ENCODE measurements at regions not wholly inside any gene's neighbourhood (a gene's known extent, or its start where the extent isn't known, plus 50 kb on each side); places are given as distances from the start of the nearest gene placed in this dataset.

GRCh38 chr5:68746220-68746619, 347.6 kb upstream of the SLC30A5 start:
- no peak for ATAC-seq

GRCh38 chr5:68746643-68747420, 347.0 kb upstream of the SLC30A5 start:
- TF ChIP-seq PPARA (CRISPR knock-in tag; IDR thresholded peaks at IDR 0.05; ENCODE audit: borderline replicate concordance) (no peak), ZC3H10 (CRISPR knock-in tag; IDR thresholded peaks at IDR 0.05) (no peak), ZNF8 (CRISPR knock-in tag; IDR thresholded peaks at IDR 0.05) (no peak), GLIS3 (CRISPR knock-in tag; IDR thresholded peaks at IDR 0.05) (no peak), ZNF565 (CRISPR knock-in tag; conservative IDR thresholded peaks at IDR 0.05; ENCODE audit: low read depth) (no peak), TOX (CRISPR knock-in tag; IDR thresholded peaks at IDR 0.05; ENCODE audit: borderline replicate concordance) (no peak), SNAI2 (CRISPR knock-in tag; IDR thresholded peaks at IDR 0.05) (no peak), BACH2 (CRISPR knock-in tag; IDR thresholded peaks at IDR 0.05; ENCODE audit: borderline replicate concordance) (no peak), ARNTL (CRISPR knock-in tag; IDR thresholded peaks at IDR 0.05; ENCODE audit: borderline replicate concordance, low read depth) (no peak), TSHZ2 (CRISPR knock-in tag; IDR thresholded peaks at IDR 0.05) (no peak), ZFP3 (CRISPR knock-in tag; IDR thresholded peaks at IDR 0.05) (no peak), CSRNP3 (CRISPR knock-in tag; IDR thresholded peaks at IDR 0.05) (no peak), PATZ1 (CRISPR knock-in tag; IDR thresholded peaks at IDR 0.05; ENCODE audit: borderline replicate concordance) (no peak), ZFP30 (CRISPR knock-in tag; IDR thresholded peaks at IDR 0.05) (no peak), ZNF70 (CRISPR knock-in tag; IDR thresholded peaks at IDR 0.05) (no peak), POU6F1 (CRISPR knock-in tag; IDR thresholded peaks at IDR 0.05; ENCODE audit: borderline replicate concordance, low read depth) (no peak), ESRRG (CRISPR knock-in tag; IDR thresholded peaks at IDR 0.05) (no peak), TCF4 (CRISPR knock-in tag; IDR thresholded peaks at IDR 0.05; ENCODE audit: borderline replicate concordance) (no peak)
- ATAC-seq: no peak

More at GRCh38 chr5:68746220-68746619, 347.6 kb upstream of the SLC30A5 start:
- TF ChIP-seq CSDC2 (CRISPR knock-in tag; IDR thresholded peaks at IDR 0.05) (no peak), POU6F1 (CRISPR knock-in tag; IDR thresholded peaks at IDR 0.05; ENCODE audit: borderline replicate concordance, low read depth) (no peak), GLIS3 (CRISPR knock-in tag; IDR thresholded peaks at IDR 0.05) (no peak), CREB5 (CRISPR knock-in tag; IDR thresholded peaks at IDR 0.05; ENCODE audit: low read depth) (no peak), ARNTL (CRISPR knock-in tag; IDR thresholded peaks at IDR 0.05; ENCODE audit: borderline replicate concordance, low read depth) (no peak), ESRRG (CRISPR knock-in tag; IDR thresholded peaks at IDR 0.05) (no peak), SNAI2 (CRISPR knock-in tag; IDR thresholded peaks at IDR 0.05) (no peak)

All from SK-N-SH treated with all-trans-retinoic acid at 6 μM for 48 hours (cell line).